ENCODE measurements at regions not wholly inside any gene's neighbourhood (a gene's known extent, or its start where the extent isn't known, plus 50 kb on each side); places are given as distances from the start of the nearest gene placed in this dataset.

DNA sequence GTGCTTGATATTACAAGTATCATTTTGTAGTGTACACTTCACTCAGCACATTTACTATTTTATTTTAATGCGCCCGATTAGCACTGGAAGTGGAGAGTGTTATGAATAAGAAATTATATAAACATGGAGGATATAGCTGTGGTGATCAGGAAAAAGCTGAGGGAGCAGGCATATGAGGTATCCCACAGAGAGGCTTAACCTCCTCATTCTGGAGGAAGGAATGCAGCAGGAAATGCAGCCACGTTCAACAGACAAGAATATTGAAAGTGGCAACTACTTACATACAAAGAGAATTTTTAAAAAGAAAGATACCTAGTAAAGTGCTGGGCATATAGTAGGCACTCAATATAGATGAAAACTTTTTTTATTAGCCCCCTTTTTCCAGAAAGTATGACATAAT, 166.0 kb upstream of the SATB1 start:
- TF ChIP-seq, protein P1, sequence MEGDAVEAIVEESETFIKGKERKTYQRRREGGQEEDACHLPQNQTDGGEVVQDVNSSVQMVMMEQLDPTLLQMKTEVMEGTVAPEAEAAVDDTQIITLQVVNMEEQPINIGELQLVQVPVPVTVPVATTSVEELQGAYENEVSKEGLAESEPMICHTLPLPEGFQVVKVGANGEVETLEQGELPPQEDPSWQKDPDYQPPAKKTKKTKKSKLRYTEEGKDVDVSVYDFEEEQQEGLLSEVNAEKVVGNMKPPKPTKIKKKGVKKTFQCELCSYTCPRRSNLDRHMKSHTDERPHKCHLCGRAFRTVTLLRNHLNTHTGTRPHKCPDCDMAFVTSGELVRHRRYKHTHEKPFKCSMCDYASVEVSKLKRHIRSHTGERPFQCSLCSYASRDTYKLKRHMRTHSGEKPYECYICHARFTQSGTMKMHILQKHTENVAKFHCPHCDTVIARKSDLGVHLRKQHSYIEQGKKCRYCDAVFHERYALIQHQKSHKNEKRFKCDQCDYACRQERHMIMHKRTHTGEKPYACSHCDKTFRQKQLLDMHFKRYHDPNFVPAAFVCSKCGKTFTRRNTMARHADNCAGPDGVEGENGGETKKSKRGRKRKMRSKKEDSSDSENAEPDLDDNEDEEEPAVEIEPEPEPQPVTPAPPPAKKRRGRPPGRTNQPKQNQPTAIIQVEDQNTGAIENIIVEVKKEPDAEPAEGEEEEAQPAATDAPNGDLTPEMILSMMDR (conservative IDR thresholded peaks at IDR 0.05), result no peak
- Histone ChIP-seq H3K4me2 (ENCODE audit: insufficient read depth, insufficient read length, low read length) (no peak overlapping the region), H3T11ph (ENCODE audit: low read length) (no peak overlapping the region), H2AK5ac (ENCODE audit: insufficient read length, low read length) (no peak overlapping the region), H3K9me3 (ENCODE audit: control insufficient read depth, low read depth, low read length) (no peaks in the 10 kb centered on the region), H3K27me3 (ENCODE audit: insufficient read depth, low read length) (no peaks in the 10 kb centered on the region), H3K79me1 (ENCODE audit: insufficient read depth, low read depth, low read length, poor library complexity, severe bottlenecking) (no peaks in the 10 kb centered on the region), H3K56ac (ENCODE audit: insufficient read length, low read depth, low read length) (no peak overlapping the region), H3K23me2 (ENCODE audit: insufficient read length, low read depth, low read length, poor library complexity, severe bottlenecking) (no peaks in the 10 kb centered on the region), H4K8ac (replicated peaks; ENCODE audit: insufficient read length, low read depth, low read length) (no peak overlapping the region), H4K20me1 (ENCODE audit: control insufficient read depth, insufficient read depth, insufficient read length) (no peaks in the 10 kb centered on the region), H4K91ac (ENCODE audit: insufficient read length, low read depth, low read length) (no peak overlapping the region), H3K27ac (ENCODE audit: insufficient read length, low read depth, low read length) (no peak overlapping the region), H2BK120ac (ENCODE audit: low read depth, low read length, poor library complexity, severe bottlenecking) (no peak overlapping the region), H3K4ac (ENCODE audit: low read depth, low read length) (no peak overlapping the region), H3K4me1 (ENCODE audit: insufficient read depth, low read length) (no peaks in the 10 kb centered on the region), H2BK5ac (ENCODE audit: insufficient read length, low read length) (no peak overlapping the region), H2BK12ac (ENCODE audit: insufficient read length, low read depth, low read length) (no peak overlapping the region), H4K5ac (ENCODE audit: insufficient read length, low read depth, low read length) (no peak overlapping the region), H3K9ac (ENCODE audit: extremely low read depth, insufficient read length, low read length) (no peak overlapping the region), H3K18ac (ENCODE audit: insufficient read length, low read depth, low read length) (no peak overlapping the region), H2BK20ac (ENCODE audit: low read depth, low read length, poor library complexity, severe bottlenecking) (no peak overlapping the region), H3K14ac (ENCODE audit: insufficient read depth, low read length) (no peak overlapping the region), H3K23ac (ENCODE audit: insufficient read length, low read depth, low read length) (no peak overlapping the region), H2BK15ac (ENCODE audit: low read depth, low read length) (no peak overlapping the region), H2AFZ (ENCODE audit: low read length) (no peak overlapping the region), H3K79me2 (ENCODE audit: insufficient read depth, low read length) (no peaks in the 10 kb centered on the region)
- Mint-ChIP-seq H3K27me3 (ENCODE audit: low read depth) (no peaks in the 10 kb centered on the region), H3K9me3 (no peaks in the 10 kb centered on the region), H3K4me3 (no peak overlapping the region), H3K4me1 (peaks cover 23% of the 10 kb centered on the region in 2 experiments), H3K27ac (0 out of 7 replicates have a peak overlapping the region, but pooled peaks of 1 of the 3 experiments have one; percentile 19), H3K36me3 (ENCODE audit: insufficient read depth in 1 of 3, low read depth in 3 of 3) (no peaks in the 10 kb centered on the region)
- no CpG with 5 or more reads among the region's 3 CpGs for WGBS (ENCODE audit: extremely low coverage, insufficient read length, low lambda C conversion rate)
- no peak for DNase-seq
